ENCODE measurements at regions not wholly inside any gene's neighbourhood (a gene's known extent, or its start where the extent isn't known, plus 50 kb on each side); places are given as distances from the start of the nearest gene placed in this dataset.

GRCh38 chr7:17671956-17672355 is 268.3 kb downstream of the SNX13 start:
- Histone ChIP-seq H3K4me1 (ENCODE audit: insufficient read depth, low read length) (no peaks in the 10 kb centered on the region), H3K36me3 (ENCODE audit: insufficient read depth, low read length) (no peaks in the 10 kb centered on the region), H3K27me3 (ENCODE audit: insufficient read depth, low read length, poor library complexity, severe bottlenecking) (no peaks in the 10 kb centered on the region), H3K4me3 (ENCODE audit: low read length) (no peak overlapping the region), H3K9me3 (ENCODE audit: low read length) (no peaks in the 10 kb centered on the region), H3K27ac (ENCODE audit: low read depth, low read length) (no peak overlapping the region)
- Mint-ChIP-seq H3K27ac (no peak overlapping the region), H3K4me3 (no peak overlapping the region), H3K4me1 (no peaks in the 10 kb centered on the region), H3K27me3 (peaks cover 3 to 6% of the 10 kb centered on the region in 2 donors), H3K36me3 (no peaks in the 10 kb centered on the region), H3K9me3 (no peaks in the 10 kb centered on the region)
- DNase-seq: no peak
- CTCF ChIA-PET: no interaction called here
- POLR2A ChIA-PET: no interaction called here

- Mint-ChIP-seq H3K27me3 (peaks cover under 1 to 5% of the 10 kb centered on the region in 2 donors), H3K27ac (peak overlapping the region in 1 of 8 donors; percentile 22), H3K4me3 (no peak overlapping the region), H3K36me3 (no peaks in the 10 kb centered on the region), H3K9me3 (no peaks in the 10 kb centered on the region), H3K4me1 (no peaks in the 10 kb centered on the region)
- Histone ChIP-seq H3K4me1 (ENCODE audit: insufficient read depth, low read length) (no peaks in the 10 kb centered on the region), H3K36me3 (ENCODE audit: insufficient read depth, low read length) (no peaks in the 10 kb centered on the region), H3K27me3 (ENCODE audit: insufficient read depth, low read length, poor library complexity, severe bottlenecking) (no peaks in the 10 kb centered on the region), H3K4me3 (ENCODE audit: low read length) (no peak overlapping the region), H3K9me3 (ENCODE audit: low read length) (no peaks in the 10 kb centered on the region), H3K27ac (ENCODE audit: low read depth, low read length) (no peak overlapping the region)
- ChIA-PET POLR2A (no interaction called here), CTCF (no interaction called here)
- DNase-seq: no peak
Measured at GRCh38 chr7:17672783-17673182, 267.5 kb downstream of the SNX13 start.

DNA sequence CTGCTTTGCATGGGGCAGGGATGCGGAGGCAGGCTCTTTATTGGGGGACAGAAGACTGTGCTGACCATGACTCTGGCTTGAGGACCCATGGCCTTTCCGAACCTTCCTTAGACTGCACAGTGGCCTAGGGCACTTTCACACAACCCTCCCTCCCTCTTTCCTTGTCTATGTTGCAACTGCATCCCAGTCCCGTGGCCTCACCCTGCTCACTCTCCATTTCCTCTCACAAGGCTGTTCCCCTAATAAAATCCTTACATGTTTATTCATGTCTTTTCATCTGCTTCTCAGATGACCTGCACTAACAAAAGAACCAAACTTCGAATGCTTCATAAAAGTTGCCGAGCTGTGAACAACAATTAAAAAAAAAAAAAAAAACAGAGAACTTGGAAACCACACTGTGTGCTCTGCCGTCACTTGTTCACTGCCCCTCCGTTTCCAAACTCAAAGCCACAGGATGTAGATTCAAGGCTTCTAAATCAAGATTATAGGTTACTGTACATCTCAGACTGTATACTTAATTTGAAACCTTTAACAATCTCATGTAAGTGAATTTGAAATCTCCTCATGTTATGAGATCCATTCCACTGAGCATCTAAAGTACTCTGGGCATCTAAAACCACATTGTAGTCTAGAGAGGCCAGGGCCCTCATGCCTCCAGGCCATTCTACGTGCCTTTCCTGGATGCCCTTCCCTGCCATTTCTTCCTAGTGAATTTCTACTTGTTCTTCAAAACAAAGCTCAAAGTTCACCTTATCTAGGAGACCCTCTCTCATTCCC is 265.9 kb downstream of the SNX13 start:
- no peaks in the 10 kb centered on the region for H3K36me3 Mint-ChIP-seq
- no peaks in the 10 kb centered on the region for H3K4me1 Mint-ChIP-seq
- Histone ChIP-seq H3K36me3 (ENCODE audit: insufficient read depth, low read length) (no peaks in the 10 kb centered on the region), H3K9me3 (ENCODE audit: low read length) (no peaks in the 10 kb centered on the region), H3K27ac (ENCODE audit: low read depth, low read length) (no peak overlapping the region), H3K4me3 (ENCODE audit: low read length) (no peak overlapping the region), H3K4me1 (ENCODE audit: insufficient read depth, low read length) (no peaks in the 10 kb centered on the region), H3K27me3 (ENCODE audit: insufficient read depth, low read length, poor library complexity, severe bottlenecking) (no peaks in the 10 kb centered on the region)
- no peak overlapping the region for H3K4me3 Mint-ChIP-seq
- DNase-seq: no peak
- ChIA-PET CTCF (interaction anchor here (1.3 kb wide), 1 partner anchor 9 kb away, joined by 4 read pairs; no protein-coding TSS in a partner anchor), POLR2A (no interaction called here)
- no peaks in the 10 kb centered on the region for H3K9me3 Mint-ChIP-seq
- H3K27ac Mint-ChIP-seq: no peak overlapping the region
- peaks cover 0 to 2% of the 10 kb centered on the region in 2 donors for H3K27me3 Mint-ChIP-seq

DNA sequence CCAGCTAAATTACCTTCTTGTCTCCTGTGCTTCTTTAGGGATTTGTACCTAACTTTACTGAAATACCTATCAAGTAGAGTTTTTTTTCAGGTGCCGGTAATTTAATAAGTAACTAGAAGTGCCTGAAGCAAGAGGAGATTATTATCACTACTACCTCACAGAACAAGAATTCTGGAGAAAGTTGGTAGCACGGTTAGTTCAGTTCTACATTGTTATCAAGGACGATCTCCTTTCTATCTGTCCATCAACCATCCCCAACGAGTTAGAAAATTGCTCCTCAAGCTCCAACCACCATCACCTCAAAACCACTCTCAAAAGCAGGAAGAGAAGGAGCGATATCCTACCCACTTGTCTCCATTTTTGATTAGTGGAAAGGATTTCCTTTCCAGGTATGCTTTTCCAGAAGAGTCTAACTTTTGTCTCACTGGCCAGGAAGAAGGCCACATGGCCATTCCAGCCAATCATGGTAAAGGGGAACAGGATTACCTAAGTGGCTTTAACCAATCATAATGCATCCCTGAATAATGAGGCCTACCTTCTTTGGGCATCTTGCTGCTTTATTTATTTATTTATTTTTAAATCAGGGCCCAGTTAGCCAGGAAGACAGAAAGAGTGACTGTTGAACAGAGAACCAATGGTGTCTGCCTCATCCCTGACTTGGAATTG is 265.2 kb downstream of the SNX13 start:
- Mint-ChIP-seq H3K4me1 (no peaks in the 10 kb centered on the region), H3K9me3 (no peaks in the 10 kb centered on the region), H3K4me3 (no peak overlapping the region), H3K36me3 (no peaks in the 10 kb centered on the region), H3K27me3 (peaks cover 0 to 2% of the 10 kb centered on the region in 2 donors), H3K27ac (no peak overlapping the region)
- Histone ChIP-seq H3K27ac (ENCODE audit: low read depth, low read length) (no peak overlapping the region), H3K27me3 (ENCODE audit: insufficient read depth, low read length, poor library complexity, severe bottlenecking) (no peaks in the 10 kb centered on the region), H3K4me1 (ENCODE audit: insufficient read depth, low read length) (no peaks in the 10 kb centered on the region), H3K9me3 (ENCODE audit: low read length) (no peaks in the 10 kb centered on the region), H3K36me3 (ENCODE audit: insufficient read depth, low read length) (no peaks in the 10 kb centered on the region), H3K4me3 (ENCODE audit: low read length) (no peak overlapping the region)
- ChIA-PET POLR2A (no interaction called here), CTCF (no interaction called here)
- no peak for DNase-seq

DNA sequence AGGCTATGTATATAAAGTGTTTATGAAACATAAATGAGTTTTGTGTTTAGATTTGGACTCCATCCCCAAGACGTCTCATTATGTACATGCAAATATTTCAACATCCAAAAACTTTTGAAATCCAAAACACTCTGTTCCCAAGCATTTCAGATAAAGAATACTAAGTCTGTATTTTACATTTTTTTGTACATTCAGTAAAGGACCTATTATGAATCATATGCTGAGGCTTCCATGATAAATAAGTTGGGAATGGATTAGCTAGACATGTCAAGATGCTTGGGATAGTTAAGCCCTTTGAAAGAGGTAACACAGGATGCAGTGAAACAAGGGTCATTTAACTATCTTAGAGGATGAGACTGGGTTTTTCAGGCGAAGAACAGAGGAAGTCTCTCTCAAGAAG is 262.9 kb downstream of the SNX13 start:
- H3K4me3 ChIP-seq (ENCODE audit: low read length): no peak overlapping the region
- no peak overlapping the region for H3K27ac Mint-ChIP-seq
- no peaks in the 10 kb centered on the region for H3K9me3 ChIP-seq (ENCODE audit: low read length)
- H3K36me3 Mint-ChIP-seq: no peaks in the 10 kb centered on the region
- H3K36me3 ChIP-seq (ENCODE audit: insufficient read depth, low read length): no peaks in the 10 kb centered on the region
- H3K4me1 ChIP-seq (ENCODE audit: insufficient read depth, low read length): no peaks in the 10 kb centered on the region
- ChIA-PET CTCF (no interaction called here), POLR2A (no interaction called here)
- no peak for DNase-seq
- no peak overlapping the region for H3K27ac ChIP-seq (ENCODE audit: low read depth, low read length)
- no peaks in the 10 kb centered on the region for H3K4me1 Mint-ChIP-seq
- H3K4me3 Mint-ChIP-seq: no peak overlapping the region
- no peaks in the 10 kb centered on the region for H3K9me3 Mint-ChIP-seq
- no peaks in the 10 kb centered on the region for H3K27me3 ChIP-seq (ENCODE audit: insufficient read depth, low read length, poor library complexity, severe bottlenecking)
- peaks cover 0 to 2% of the 10 kb centered on the region in 2 donors for H3K27me3 Mint-ChIP-seq

DNA sequence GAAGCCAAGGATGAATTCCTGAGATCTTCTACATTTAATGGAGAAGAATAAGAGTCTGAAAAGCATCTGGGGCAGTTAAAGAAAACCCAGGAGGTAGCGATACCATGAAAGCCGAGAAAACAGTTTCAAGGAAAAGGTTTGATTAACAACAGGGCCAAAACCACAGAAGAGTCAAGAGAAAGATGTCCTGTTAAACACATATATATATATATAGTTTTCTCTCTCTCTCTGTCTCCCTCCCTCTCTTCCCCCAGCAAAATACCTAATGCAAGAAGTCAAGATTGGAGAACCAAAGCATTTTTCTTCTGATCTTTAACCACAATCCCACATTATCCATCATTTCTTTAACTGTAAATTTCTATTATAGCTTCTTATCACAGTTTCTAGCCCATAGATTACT is 261.4 kb downstream of the SNX13 start:
- Histone ChIP-seq H3K9me3 (ENCODE audit: low read length) (no peaks in the 10 kb centered on the region), H3K27me3 (ENCODE audit: insufficient read depth, low read length, poor library complexity, severe bottlenecking) (no peaks in the 10 kb centered on the region), H3K27ac (ENCODE audit: low read depth, low read length) (no peak overlapping the region), H3K36me3 (ENCODE audit: insufficient read depth, low read length) (no peaks in the 10 kb centered on the region), H3K4me1 (ENCODE audit: insufficient read depth, low read length) (no peaks in the 10 kb centered on the region), H3K4me3 (ENCODE audit: low read length) (no peak overlapping the region)
- ChIA-PET POLR2A (no interaction called here), CTCF (no interaction called here)
- Mint-ChIP-seq H3K4me1 (no peaks in the 10 kb centered on the region), H3K4me3 (no peak overlapping the region), H3K27ac (no peak overlapping the region), H3K27me3 (peaks cover 0 to 2% of the 10 kb centered on the region in 2 donors), H3K36me3 (no peaks in the 10 kb centered on the region), H3K9me3 (no peaks in the 10 kb centered on the region)
- DNase-seq: no peak

DNA sequence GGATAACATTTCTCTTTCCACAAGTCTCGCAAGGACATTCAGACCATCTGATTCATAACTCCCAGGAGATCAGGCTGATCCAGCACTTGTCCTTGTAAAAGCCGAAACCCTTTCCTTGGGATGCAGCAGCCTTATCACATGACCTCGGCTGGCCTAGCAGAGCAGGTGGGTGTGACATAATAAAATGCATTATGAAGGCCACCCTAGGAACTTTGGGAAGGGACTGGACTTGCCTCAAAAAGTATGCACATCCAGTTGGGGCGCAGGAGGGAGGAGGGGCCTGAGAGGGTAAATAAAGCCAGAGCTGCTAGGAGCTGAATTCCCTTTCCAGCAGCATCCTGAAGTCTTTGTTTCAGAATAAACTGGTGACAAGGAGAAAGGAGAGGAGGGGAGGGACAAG is 260.8 kb downstream of the SNX13 start:
- no peak overlapping the region for H3K4me3 Mint-ChIP-seq
- H3K27ac Mint-ChIP-seq: no peak overlapping the region
- no peaks in the 10 kb centered on the region for H3K27me3 ChIP-seq (ENCODE audit: insufficient read depth, low read length, poor library complexity, severe bottlenecking)
- no peaks in the 10 kb centered on the region for H3K9me3 ChIP-seq (ENCODE audit: low read length)
- no peak overlapping the region for H3K27ac ChIP-seq (ENCODE audit: low read depth, low read length)
- no peak for DNase-seq
- H3K27me3 Mint-ChIP-seq: peaks cover 0 to 2% of the 10 kb centered on the region in 2 donors
- H3K36me3 Mint-ChIP-seq: no peaks in the 10 kb centered on the region
- CTCF ChIA-PET: no interaction called here
- H3K4me1 Mint-ChIP-seq: no peaks in the 10 kb centered on the region
- H3K36me3 ChIP-seq (ENCODE audit: insufficient read depth, low read length): no peaks in the 10 kb centered on the region
- POLR2A ChIA-PET: no interaction called here
- no peaks in the 10 kb centered on the region for H3K9me3 Mint-ChIP-seq
- no peaks in the 10 kb centered on the region for H3K4me1 ChIP-seq (ENCODE audit: insufficient read depth, low read length)
- no peak overlapping the region for H3K4me3 ChIP-seq (ENCODE audit: low read length)

DNA sequence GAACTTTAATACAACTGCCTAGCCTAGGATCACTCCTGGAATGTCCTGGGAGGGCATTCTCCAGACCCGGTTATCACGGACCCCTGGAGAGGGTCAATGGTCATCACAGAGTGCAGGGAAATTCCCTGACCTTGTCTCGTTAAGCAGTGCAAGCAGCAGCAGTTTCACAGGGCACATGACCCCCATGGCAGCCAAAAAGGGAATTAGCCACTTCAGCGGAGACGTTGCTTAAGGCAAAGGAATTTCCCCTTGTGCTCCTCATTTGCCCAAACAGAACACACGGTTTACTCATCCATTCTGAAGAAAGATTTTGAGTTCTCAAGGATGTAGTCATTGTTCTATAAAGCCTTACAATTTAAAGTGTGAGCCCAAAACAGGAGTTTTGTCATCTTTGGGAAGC is 260.3 kb downstream of the SNX13 start:
- Histone ChIP-seq H3K9me3 (ENCODE audit: low read length) (no peaks in the 10 kb centered on the region), H3K36me3 (ENCODE audit: insufficient read depth, low read length) (no peaks in the 10 kb centered on the region), H3K27me3 (ENCODE audit: insufficient read depth, low read length, poor library complexity, severe bottlenecking) (no peaks in the 10 kb centered on the region), H3K4me1 (ENCODE audit: insufficient read depth, low read length) (no peaks in the 10 kb centered on the region), H3K4me3 (ENCODE audit: low read length) (no peak overlapping the region), H3K27ac (ENCODE audit: low read depth, low read length) (no peak overlapping the region)
- Mint-ChIP-seq H3K27me3 (peaks cover 0 to 2% of the 10 kb centered on the region in 2 donors), H3K4me1 (no peaks in the 10 kb centered on the region), H3K4me3 (no peak overlapping the region), H3K36me3 (no peaks in the 10 kb centered on the region), H3K9me3 (no peaks in the 10 kb centered on the region), H3K27ac (no peak overlapping the region)
- ChIA-PET POLR2A (no interaction called here), CTCF (no interaction called here)
- no peak for DNase-seq

Measured in CD8-positive, alpha-beta memory T cell (primary cell).